ENCODE measurements at regions not wholly inside any gene's neighbourhood (a gene's known extent, or its start where the extent isn't known, plus 50 kb on each side); places are given as distances from the start of the nearest gene placed in this dataset.

DNA sequence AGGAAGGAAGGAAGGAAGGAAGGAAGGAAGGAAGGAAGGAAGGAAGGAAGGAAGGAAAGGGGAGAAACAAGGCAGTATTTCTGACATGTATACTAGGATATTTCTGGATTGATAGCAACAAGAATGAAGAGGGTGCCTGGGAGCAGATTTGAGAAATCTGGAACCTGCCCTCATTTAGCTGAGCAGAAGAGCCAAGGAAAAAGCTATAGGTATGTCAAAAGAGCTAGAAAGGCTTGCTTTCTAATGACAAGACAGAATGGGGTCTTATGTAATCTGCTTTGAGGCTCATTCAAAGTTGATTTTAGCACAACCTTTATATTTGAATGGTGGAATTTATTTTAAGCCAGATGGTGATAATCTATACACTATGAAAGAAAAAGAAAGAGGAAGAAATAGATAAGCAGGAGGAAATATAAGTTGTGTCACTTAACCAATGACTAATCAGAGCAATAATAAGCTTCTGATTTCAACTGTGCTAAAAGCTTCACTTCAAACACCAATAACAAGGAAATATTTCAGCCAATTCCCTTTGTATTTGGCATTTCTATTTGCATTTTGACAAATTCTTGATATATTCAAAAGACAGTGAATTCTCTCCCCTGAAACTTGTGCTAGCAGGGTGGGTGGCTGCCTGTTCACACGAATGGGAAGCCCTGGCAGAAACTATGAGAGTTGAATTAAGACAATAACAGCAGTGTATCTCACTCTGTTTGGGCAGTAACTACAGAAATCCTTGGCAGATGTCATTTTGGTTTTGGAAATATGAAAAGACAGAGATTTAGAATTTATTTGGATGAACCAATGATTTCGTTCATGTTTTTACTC lies 76.3 kb upstream of the FLRT2 start:
- DNase-seq (ENCODE audit: low read depth in 2 of 2) = no peak

DNA sequence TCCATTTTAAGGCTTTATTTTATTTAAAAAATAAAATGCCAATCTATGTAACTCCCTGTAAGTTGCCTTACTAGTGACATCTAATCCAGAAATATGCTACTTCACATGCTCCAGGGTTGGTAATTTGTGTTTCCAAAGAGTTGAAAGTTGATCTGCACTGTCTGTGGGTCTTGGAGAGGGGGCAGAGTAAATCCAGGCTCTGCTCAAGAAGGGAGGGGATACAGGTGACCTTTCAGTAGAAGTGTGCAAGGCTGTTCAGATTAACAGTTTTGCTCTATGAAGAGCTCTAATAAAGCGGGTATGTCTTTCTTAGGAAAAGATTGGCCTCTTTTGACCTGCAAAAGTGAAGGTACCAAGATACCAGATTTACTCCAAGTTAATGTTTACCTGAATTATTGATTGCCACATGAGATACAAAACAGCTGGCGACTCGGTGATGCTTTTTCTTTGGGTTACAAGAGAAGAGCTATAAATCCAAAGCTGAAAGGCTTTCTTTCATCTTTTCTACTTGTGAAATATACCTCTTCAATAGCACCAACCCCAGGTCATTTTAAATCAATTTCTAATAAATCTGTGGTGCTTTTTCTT lies 75.6 kb upstream of the FLRT2 start:
- DNase-seq (ENCODE audit: low read depth in 2 of 2) = no peak

DNA sequence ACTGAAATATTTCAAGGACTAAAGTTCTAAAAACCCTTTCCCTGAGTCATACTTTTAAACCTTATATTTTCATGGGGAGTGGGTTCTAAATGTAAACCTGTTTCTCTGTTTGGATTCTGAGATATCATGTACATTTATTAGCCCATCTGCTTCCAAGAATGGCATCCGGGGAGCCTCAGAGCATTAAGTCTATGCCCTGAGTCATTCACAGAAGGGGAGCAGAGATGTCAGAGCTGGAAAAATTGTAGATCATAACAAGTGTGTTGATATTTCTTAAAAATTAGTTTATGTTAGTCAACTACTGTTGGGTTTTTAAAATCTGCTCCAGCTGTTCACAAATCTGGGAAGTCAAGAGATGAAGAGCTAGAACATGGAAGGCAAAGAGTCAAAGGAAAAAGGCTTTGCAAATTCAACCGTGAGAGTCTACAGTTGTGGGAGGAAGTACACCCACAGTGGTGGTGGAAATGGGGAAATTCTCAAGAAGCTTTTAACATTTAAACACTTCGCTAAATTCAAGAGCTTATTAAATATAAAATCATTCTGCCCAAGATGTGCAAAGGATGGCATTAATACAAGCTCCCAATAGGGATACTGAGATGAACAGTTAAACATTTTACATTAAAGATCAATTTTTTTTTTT lies 70.5 kb upstream of the FLRT2 start:
- no peak for DNase-seq (ENCODE audit: low read depth in 2 of 2)

DNA sequence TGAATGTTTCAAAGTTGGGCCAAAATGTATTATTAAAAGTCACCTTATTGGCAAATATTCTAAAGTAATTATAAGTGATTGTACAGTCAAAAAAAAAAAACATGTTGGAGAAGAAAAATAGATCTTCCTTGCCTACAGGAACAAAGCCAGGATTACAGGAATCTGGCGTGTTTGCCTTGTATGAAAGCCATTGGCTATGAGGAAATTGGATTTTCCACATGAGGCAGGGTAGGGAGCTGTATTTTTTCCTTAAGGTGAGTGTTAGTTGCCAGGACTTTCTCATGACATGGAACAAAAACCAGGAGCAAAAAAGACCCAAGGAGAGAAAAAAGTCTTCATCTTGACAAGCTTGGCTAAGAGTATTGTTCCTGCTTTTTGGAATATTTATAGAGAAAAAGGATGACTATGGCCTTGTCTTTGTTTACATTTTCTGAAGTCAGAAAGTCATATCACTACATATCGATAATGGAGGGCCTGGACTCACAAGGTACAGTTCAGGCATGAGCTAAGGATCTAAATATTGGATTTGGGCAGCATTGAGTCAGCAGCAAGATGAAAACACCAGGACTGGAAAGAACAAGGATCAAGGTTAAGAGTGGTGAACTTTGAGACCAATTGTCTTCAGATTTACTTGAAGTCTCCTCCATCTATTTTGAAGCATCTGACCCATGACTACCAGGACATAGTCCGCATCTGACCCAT lies 68.4 kb upstream of the FLRT2 start:
- no peak for DNase-seq (ENCODE audit: low read depth in 2 of 2)

DNA sequence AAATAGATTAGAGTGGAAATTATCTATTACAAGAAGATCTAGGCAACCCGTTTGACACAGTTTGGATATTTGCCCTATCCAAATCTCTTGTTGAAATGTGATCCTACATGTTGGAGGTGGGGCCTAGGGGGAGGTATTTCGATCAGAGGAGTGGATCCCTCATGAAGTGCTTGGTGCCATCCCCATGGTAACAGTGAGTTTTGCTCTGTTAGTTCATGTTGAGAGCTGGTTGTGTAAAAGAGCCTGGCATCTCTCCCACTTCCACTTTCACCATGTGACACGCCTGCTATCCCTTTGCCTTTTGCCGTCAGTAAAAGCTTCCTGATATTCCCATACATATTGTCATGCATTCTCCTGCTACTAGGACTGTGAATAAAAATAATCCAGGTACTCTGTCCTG lies 66.4 kb upstream of the FLRT2 start:
- no peak for DNase-seq (ENCODE audit: low read depth in 2 of 2)

DNA sequence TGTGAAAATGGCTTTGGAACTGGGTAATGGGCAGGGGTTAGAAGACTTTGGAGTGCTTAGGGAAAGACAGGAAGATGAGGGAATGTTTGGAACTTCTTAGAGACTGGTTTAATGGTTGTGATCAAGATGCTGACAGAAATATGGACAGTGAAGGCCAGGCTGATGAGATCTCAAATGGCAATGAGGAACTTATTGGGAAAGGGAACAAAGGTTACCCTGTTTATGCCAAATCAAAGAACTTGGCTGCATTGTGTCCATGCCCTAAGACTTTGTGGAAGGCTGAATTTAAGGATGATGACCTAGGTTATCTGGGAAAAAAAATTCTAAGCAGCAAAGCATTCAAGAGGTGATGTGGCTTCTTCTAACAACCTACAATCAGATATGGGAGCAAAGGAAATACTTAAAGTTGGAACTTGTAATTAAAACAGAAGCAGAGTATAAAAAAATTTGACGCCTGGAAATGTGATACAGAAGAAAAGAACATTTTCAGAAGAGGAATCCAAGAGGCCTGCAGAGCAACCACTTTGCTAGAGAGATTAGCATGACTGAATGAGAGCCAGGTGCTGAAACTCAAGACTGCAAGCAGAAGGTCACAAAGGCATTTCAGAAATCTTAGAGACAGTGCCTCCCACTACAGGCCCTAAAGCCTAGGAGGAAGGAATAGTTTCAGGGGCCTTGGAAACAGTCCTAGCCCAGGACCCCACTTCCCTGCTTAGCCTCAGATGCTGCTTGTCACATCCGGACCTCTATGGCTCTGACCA lies 65.6 kb upstream of the FLRT2 start:
- DNase-seq (ENCODE audit: low read depth in 2 of 2) = no peak

DNA sequence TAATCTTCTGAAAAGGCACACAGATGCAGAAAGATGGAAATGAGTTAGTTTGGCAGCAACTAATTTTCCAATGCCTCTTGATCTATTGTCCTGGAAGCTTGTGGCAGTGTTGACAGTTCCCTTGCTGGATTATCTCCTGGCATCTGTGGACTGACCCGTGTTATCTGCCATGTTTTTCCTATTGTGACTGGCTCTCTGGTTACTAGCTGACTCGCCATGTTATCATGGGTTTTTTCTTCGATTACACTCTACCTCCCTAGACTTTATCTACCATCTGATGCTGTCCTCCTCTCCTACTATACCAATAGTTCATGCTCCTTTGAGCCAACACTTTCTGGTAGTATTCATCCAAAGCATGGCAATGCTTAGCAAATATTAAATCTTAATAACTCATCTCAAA lies 63.3 kb upstream of the FLRT2 start:
- no peak for DNase-seq (ENCODE audit: low read depth in 2 of 2)

DNA sequence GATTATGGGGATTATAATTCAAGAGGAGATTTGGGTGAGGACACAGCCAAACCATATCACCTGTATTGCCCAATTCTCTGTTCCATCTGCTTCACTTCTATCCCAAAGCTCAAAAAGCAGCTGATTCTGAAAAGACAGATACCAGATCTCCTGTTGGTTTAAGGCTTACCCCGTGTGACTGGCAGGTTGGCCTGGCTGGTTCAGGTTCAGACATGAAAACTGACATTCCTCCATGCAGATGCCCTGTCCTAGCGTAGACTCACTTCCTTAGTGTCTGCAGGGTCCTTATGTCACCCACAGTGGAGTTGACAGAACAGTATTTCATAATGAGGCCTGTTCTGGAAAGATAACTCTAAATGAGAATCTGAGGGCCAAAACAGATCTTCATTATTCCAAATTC lies 61.1 kb upstream of the FLRT2 start:
- no peak for DNase-seq (ENCODE audit: low read depth in 2 of 2)

DNA sequence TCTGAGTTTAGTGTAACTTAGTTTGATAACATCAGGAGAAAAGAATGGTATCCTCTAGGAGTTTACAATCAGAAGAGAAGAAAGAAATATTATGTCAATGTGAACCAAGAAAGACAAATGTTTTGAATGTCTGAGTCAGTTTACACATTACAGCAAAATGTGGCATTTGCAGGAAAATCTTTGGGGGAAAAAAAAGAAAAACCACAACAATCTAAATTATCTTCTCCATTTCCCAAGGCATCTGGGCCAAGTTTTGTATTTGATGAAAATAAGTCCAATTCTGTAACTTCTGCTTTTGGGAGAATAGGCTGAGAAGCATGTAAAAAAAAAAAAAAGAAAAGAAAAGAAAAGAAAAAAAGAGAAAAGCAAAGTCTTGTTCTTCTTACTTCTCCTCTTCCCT lies 58.8 kb upstream of the FLRT2 start:
- DNase-seq (ENCODE audit: low read depth in 2 of 2) = no peak

DNA sequence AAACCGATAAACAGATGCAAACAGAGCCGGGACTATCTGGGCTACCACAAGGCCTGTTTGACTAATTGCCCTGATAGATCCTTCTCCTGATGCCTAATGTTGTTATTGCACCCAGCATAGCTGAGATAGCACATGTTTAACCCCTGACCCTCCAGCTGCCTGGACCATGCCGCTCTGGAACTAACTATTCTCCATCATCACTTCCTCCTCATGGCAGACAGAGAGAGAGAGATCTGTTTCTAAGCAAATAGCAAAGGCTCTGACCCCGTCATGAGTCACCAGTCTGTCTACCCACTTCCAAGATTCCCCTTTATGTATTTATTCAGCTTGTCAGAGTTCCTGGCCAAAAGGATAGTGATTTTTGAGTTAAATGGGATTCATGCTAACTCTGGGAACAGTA lies 58.2 kb upstream of the FLRT2 start:
- DNase-seq (ENCODE audit: low read depth in 2 of 2) = no peak

DNA sequence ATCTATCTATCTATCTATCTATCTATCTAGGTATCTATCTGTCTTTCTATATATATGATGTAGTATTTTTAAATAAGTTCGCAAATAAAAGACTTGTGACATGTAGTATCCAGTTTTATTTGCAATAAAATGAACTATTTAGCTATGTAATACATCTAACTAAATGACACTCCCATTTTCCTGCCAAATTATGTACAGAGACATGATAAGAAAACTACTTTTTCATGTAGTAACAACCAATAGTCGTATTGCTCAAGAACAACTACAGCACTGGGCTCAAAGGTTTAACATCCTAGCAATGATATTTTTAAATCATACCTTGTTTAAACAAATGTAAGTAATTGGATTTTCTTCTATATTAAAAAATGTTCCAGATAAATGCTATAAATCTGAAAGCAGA lies 55.5 kb upstream of the FLRT2 start:
- no peak for DNase-seq (ENCODE audit: low read depth in 2 of 2)

DNA sequence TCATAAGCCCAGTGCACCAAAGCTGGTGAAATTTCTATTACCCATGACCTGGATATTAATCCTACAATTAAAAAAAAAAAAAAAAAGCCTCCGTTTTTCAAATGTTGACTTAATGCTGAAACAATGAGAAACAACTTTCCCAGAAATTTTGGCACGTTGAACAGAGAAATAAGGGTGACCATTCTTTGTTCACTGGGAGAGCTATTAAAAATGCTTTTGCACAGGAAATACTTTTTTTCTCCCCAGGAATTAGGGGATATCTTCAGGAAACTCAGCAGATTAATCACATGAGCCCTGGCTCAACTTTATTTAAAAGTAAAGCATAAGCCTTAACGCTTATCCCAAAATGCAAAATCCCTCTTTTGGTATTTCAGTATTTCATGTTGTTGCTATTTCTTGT lies 54.8 kb upstream of the FLRT2 start:
- no peak for DNase-seq (ENCODE audit: low read depth in 2 of 2)

DNA sequence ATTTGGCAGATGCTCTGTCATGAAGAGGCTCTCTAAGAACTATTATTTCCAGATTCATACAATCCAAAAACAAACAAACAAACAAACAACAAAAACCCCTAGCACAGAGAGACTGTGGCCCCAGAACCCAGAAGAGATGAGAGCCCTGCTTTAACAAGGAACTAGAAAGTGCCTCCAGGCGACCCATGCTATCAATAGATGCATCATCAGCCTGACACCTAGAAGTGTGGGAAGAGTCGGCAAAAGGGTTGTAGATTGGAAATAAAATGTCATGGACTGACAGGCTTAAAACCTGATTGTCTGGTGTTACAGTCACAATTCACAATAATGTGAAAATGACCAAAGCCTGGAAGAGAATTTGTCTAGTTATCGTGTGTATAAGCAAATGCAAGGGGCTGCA lies 50.6 kb upstream of the FLRT2 start:
- no peak for DNase-seq (ENCODE audit: low read depth in 2 of 2)

DNA sequence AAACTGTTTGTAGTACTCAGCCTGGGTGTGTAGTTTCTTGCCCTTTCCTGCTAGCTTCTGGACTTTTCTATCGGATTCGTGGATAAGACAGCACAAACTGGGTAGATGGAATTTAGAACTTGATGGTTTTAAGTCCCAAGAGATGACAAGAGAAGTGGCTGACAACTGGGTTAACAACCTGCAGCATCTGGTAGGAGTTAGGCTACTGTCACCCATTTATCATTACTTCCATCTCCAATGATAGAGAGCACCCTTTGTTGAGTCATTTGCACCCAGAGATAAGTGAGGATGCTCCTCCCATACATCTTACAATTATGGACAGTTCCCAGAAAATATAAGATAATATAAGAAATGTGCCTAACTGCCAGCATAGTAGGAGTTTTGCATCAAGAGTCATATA lies 50.2 kb upstream of the FLRT2 start:
- DNase-seq (ENCODE audit: low read depth in 2 of 2) = no peak

Measured in stimulated activated CD8-positive, alpha-beta memory T cell treated with anti-CD3 and anti-CD28 coated beads, Interleukin-2, amount 100 ng/mL, for 48 hours (primary cell).